GM12801 (cell line): ENCODE measurements at regions not wholly inside any gene's neighbourhood (a gene's known extent, or its start where the extent isn't known, plus 50 kb on each side); places are given as distances from the start of the nearest gene placed in this dataset.

Source experiments
- TF ChIP-seq, protein P1 (sequence below): IDR thresholded peaks from one replicate; pipeline ENCODE4 v1.5.1; 2011; ENCODE audit warnings: control low read depth; ENCODE audit not compliant: insufficient read length; ENCODE audit errors: extremely low read depth

DNA sequence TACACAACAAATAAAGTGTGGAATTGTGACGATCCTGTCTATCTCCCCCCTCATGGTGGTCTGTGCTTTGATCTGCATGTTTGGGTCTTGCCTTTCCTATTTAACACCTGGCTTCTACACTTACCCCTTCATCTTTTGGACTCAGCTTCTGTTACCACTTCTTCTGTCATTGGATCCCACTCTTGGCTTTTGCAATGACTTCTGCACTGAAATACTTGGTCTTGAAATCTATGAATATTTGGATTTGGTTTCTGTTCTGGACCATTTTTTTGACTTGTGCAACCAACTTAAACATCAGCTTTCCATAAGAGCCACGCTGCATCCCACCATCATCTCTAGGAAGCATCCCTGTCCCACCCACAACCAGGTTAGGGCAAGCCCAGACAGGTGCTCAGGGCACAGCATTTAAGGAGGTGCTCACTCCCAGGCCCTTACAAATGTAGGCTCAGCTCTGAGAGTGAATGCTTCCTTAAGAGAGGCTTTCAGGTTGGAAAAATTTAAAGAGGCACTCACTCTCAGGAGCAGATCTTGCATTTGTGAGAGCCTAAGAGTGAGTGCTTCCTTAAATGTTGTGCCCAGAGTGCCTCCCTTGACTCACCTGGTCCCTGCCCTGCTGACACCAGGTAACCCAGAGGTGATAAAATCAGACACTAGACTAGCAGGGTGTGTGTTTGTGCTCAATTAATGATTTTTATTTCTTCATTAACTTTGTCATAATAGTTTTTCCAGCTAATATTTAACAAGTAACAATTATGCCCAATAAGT is 124.5 kb upstream of the SH3BP4 start:
- TF ChIP-seq, protein P1, sequence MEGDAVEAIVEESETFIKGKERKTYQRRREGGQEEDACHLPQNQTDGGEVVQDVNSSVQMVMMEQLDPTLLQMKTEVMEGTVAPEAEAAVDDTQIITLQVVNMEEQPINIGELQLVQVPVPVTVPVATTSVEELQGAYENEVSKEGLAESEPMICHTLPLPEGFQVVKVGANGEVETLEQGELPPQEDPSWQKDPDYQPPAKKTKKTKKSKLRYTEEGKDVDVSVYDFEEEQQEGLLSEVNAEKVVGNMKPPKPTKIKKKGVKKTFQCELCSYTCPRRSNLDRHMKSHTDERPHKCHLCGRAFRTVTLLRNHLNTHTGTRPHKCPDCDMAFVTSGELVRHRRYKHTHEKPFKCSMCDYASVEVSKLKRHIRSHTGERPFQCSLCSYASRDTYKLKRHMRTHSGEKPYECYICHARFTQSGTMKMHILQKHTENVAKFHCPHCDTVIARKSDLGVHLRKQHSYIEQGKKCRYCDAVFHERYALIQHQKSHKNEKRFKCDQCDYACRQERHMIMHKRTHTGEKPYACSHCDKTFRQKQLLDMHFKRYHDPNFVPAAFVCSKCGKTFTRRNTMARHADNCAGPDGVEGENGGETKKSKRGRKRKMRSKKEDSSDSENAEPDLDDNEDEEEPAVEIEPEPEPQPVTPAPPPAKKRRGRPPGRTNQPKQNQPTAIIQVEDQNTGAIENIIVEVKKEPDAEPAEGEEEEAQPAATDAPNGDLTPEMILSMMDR, result no peak

DNA sequence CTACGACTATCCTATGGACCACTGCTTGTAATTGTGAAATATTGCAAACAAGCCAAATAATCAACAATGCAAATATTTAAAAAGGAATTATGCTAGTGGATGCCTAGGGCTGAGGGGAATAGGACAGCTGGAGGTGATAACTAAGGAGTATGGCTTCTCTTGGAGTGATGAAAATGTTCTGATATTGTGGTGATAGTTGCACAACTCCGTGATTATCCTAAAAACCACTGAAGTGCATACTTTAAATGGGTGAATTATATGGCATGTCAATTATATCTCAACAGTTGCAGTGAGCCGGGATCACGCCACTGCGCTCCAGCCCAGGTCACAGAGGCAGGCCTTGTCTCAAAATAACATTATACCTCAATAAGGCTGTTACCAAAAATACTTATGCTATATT is 125.1 kb upstream of the SH3BP4 start:
- TF ChIP-seq, protein P1, result no peak

DNA sequence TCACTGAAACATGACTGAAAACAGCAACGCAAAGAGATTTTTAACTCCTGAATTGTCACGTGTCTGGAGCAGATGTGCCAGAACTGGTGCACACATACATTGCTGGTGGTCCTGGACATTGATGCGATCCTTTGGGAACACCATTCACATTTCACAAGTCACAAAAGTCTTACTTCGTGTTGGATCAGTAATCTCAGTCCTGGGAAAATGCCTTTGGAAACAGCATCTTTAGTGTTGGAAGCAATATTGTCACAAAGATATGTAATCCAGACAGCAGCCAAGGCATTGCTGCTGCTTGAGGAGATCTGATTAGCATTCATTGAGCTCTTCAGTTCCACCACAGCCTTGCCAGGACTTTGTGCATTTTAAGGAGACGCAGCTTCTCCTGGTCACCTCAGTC is 126.2 kb upstream of the SH3BP4 start:
- TF ChIP-seq, protein P1, result no peak

DNA sequence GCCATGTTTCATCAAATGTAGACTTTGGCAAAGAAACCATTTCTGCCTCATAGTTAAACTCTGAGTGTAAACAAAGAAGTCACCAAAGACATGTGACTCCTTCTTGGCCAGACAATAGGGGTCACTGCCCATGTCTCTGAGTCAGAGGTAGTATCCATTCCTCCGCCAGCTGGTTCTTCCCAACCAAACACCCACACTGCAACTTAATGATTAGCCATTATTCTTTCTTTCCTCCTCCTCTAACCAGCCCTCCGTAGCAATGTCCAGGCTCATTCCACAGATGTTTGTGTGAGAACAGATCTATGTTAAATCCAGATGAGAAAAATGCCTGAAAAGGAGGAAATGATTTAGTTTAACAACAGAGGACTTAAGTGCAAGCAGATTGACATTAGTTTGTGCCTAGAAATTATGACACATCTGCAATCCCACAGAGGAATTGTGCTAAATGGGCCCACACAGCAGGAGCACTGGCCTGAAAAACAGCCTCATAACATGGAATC is 127.9 kb upstream of the SH3BP4 start:
- TF ChIP-seq, protein P1, result no peak

DNA sequence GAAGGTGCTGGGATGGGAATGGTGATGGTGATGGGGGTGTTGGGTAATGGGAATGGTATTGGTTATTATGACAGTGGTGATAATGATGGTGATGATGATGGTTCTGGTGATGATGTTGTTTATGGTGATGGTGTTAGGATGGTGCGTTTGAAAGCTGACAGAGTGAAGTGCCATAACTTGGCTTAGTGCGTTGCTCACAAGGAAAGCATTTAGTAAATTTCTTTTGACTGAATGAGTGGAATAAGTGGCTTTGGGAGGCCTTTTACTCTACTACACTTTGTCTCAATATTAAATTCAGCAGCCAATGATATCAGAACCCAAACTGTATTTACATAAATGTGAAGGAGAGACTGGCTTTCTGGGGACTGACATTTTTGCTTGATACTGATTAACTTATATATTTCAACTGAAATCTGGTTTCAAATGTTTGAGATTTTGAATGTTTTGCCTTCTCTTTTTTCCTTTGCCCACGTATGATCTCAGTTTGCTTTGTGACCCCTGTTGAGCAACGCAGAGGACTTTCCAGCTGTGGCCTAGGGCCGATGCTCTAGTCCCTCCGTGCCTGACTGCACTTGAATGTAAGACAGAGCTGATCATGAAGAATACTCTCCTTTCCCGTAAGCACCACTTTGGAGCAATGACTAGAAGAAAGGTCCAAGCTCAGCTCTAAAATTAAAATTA is 128.5 kb upstream of the SH3BP4 start:
- TF ChIP-seq, protein P1, result no peak

DNA sequence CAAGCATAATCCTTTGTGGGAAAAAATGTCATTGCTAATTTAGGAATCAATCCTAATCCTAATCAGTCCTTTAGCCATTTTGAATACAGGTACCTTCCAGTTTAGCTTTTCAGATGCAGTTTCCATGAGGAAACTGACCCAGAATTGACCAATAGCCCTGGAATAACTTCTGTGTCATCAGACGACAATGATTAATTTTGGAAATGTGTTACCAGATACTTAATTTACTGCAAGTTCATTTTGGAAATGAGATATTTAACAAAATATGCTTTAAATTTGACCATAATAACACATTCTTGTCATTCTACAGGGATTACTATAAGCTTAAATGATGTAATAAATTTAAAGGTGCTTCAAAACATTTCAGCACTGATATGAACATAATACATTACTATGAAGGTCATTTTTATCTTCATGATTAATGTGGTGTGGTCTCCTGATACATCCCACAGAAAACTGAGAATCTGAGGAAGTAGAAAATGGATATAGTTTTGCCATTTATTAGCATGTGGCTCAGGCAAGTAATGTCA is 129.8 kb upstream of the SH3BP4 start:
- TF ChIP-seq, protein P1, result no peak

DNA sequence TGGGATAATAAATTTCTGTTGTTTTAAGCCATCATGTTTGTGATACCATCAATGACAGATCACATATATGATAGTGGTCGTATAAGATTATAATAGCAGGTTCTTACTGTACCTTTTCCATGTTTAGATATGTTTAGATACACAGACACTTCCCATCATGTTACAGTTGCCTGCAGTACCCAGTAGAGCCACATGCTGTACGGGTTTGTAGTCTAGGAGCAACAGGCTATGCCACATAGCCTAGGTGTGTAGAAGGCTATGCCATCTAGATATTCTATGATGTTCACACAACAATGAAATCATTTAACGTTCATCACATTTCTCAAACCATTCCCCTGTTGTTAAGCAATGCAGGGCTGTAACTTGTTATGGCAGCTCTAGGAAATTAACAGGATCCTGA is 132.9 kb upstream of the SH3BP4 start:
- TF ChIP-seq, protein P1, result no peak
